Heart right ventricle (tissue), 16 donors: ENCODE measurements at regions not wholly inside any gene's neighbourhood (a gene's known extent, or its start where the extent isn't known, plus 50 kb on each side); places are given as distances from the start of the nearest gene placed in this dataset.

ENCODE experiments used
- ATAC-seq, 8 donors: fragments of 200-7000 bp; cut with Tn5 transposase; one replicate each; pipeline ENCODE4 v1.9.1; 2020; ENCODE audit warnings: mild to moderate bottlenecking in 8 of 8, moderate library complexity in 8 of 8, moderate number of reproducible peaks in 1 of 8
- DNase-seq, 2 donors: peaks; one replicate each; pipeline ENCODE4 v3.0.0-alpha.2; 2020
- H3K27ac ChIP-seq, 10 donors: fragments of 200-600 bp; sonication (generic) in 2 of 10; one replicate each; pipeline versions ENCODE4 v1.5.0 to v1.8.0; 2020 to 2022; ENCODE audit warnings: mild to moderate bottlenecking in 3 of 10
- H3K27me3 ChIP-seq, 7 donors: fragments of 200-600 bp; one replicate each; pipeline ENCODE4 v1.8.0; 2021 to 2022; ENCODE audit warnings: mild to moderate bottlenecking in 2 of 7
- H3K36me3 ChIP-seq, 9 donors: fragments of 200-600 bp; sonication (generic) in 1 of 9; one replicate each; pipeline versions ENCODE4 v1.5.0 to v1.8.0; 2020 to 2022; ENCODE audit warnings: mild to moderate bottlenecking in 2 of 9
- H3K4me1 ChIP-seq, 9 donors: fragments of 200-600 bp; sonication (generic) in 1 of 9; one replicate each; pipeline versions ENCODE4 v1.5.0 to v1.8.0; 2020 to 2022; ENCODE audit warnings: mild to moderate bottlenecking in 4 of 9
- H3K4me3 ChIP-seq, 10 donors: fragments of 200-600 bp; sonication (generic) in 2 of 10; one replicate each; pipeline versions ENCODE4 v1.5.0 to v1.8.0; 2020 to 2022; ENCODE audit warnings: mild to moderate bottlenecking in 7 of 10, moderate library complexity in 2 of 10
- H3K9me3 ChIP-seq, 11 donors: fragments of 200-600 bp in 10 of 11; sonication (generic) in 2 of 11; one replicate each; pipeline versions ENCODE4 v1.5.0 to v1.8.0; 2013 to 2022; ENCODE audit warnings: mild to moderate bottlenecking in 2 of 11, control low read depth in 1 of 11, moderate library complexity in 1 of 11
- CTCF ChIP-seq, 9 donors: fragments of 200-600 bp; sonication (generic) in 2 of 9; IDR thresholded peaks; one replicate each; pipeline versions ENCODE4 v1.5.0 to v1.8.0; 2021 to 2022; ENCODE audit warnings: antibody characterized with exemption in 9 of 9, mild to moderate bottlenecking in 5 of 9, moderate library complexity in 1 of 9
- WGBS, 2 donors: extraction: QIAGEN DNeasy Blood & Tissue Kit; methylation state at CpG; one replicate each; pipeline ENCODE4 v1.1.7; 2013; ENCODE audit warnings: inconsistent platforms in 1 of 2; 5-methylcytosine and 5-hydroxymethylcytosine counted together
- intact Hi-C, 10 donors: fragments of 100-400 bp; cut with DNase I; formaldehyde crosslinking; loops; one replicate each; pipeline versions ENCODE4 v1.11.1 to v1.14.2; 2022
- donor health status: Arrhythmogenic right ventricular cardiomyopathy.
- donor health status: ischemic (EF 13 %, LVEDD 7.1; RV severe dilation, severe dysfunction).
- donor health status: healthy with polysubstance abuse.
- donor health status: DM: no; HTN: yes; CAD: no.
- donor health status: DM: no; HTN: no; CAD: no.
- donor health status: ischemic (EF 25% LVEDD 6.9; RV normal size, moderate dysfunction).
- donor health status: ischemic (EF 25% LVEDD 5.7; RV mildly dilated, moderate dysfunction).
- donor health status: healthy.
- donor health status: DM: yes; HTN: yes; CAD: no.
- donor health status: Ischemic cardiomyopathy.
- donor health status: ischemic (EF 35%, LVEDD 5.7; RV mildly dilated, moderate dysfunction).
- donor health status: nonischemic (EF 11% LVEDD 7.7; RV severe dilation, severe dysfunction).
- donor health status: DM: yes; HTN: yes; CAD: no.
- donor health status: PGD.
- donor health status: ischemic (EF 29% LVEDD 5.4; RV normal size, mild dysfunction).
- donor health status: nonischemic (EF 23%, LVEDD 6.1; RV moderate dilation, normal function).

DNA sequence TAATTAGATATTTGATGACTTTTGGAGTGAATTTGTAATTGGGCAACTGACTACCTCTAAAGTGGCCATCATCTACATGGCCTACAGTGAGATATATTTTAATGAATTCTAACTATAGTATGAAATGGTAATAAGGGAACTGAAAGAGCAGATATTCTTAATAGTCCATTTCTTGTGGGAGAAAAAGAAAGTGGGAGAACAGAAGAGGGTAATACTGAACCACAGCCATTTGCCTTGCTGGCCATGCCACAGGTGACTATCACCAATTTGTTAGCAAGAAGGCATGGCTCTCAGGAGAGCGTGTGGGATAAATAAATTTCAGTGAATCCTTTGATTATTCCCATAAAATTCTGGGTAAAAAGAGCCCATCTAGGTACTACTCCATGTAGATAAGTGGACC is 1074.0 kb upstream of the MAP3K7 start:
- no peak overlapping the region for H3K4me3 ChIP-seq
- DNase-seq (no peak), ATAC-seq (no peak)
- 82% methylated on average over 1 of the region's 1 CpG for WGBS, 2 donors
- H3K9me3 ChIP-seq, result peaks cover 0 to 4% (median 0%) of the 10 kb centered on the region in 11 donors
- H3K36me3 ChIP-seq, result no peaks in the 10 kb centered on the region
- no peak overlapping the region for H3K27ac ChIP-seq
- intact Hi-C loops, result no loop called here
- TF ChIP-seq CTCF (IDR thresholded peaks at IDR 0.05), result no peak
- H3K27me3 ChIP-seq, result no peaks in the 10 kb centered on the region
- H3K4me1 ChIP-seq, result no peaks in the 10 kb centered on the region

GRCh38 chr6:91659891-91660290 is 1073.0 kb upstream of the MAP3K7 start:
- Histone ChIP-seq H3K27ac (no peak overlapping the region), H3K4me1 (peaks cover 0 to 2% (median 0%) of the 10 kb centered on the region in 9 donors), H3K9me3 (peaks cover 0 to 4% (median 0%) of the 10 kb centered on the region in 11 donors), H3K4me3 (no peak overlapping the region), H3K36me3 (no peaks in the 10 kb centered on the region), H3K27me3 (no peaks in the 10 kb centered on the region)
- intact Hi-C loops, result no loop called here
- ATAC-seq, result no peak
- 85 to 97% methylated on average over 1 of the region's 1 CpG for WGBS, 2 donors
- no peak for TF ChIP-seq CTCF (IDR thresholded peaks at IDR 0.05)
- DNase-seq, result no peak

- Histone ChIP-seq H3K27ac (no peak overlapping the region), H3K9me3 (no peaks in the 10 kb centered on the region), H3K36me3 (no peaks in the 10 kb centered on the region), H3K4me3 (peak overlapping the region in 2 of 10 donors; percentile 8 to 11), H3K4me1 (peaks cover 0 to 9% (median 0%) of the 10 kb centered on the region in 9 donors), H3K27me3 (no peaks in the 10 kb centered on the region)
- ATAC-seq, result no peak
- intact Hi-C loops, result no loop called here
- no peak for DNase-seq
- TF ChIP-seq CTCF (IDR thresholded peaks at IDR 0.05), result no peak
- WGBS, 2 donors, result 19 to 23% methylated on average over 6 of the region's 6 CpGs
Measured at GRCh38 chr6:91654793-91655192, 1067.9 kb upstream of the MAP3K7 start.

DNA sequence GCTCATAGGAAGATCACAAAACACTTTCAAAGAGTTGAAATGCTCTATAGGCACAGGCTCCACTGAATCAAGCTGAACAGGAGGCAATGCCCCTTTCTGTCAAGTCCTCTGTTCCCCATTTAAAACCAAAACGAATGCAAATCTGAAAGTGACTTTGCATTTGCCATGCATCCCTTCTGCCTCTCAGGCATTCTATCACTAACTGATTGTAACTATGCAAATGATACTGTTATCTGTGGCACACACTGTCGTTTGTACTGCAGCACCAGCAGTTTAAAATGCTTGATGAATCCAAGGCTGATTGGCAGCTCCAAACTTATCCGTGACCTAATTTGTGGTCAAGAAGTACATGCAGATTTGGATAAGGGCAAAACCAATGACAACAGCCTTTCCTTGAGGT is 1067.5 kb upstream of the MAP3K7 start:
- Histone ChIP-seq H3K4me1 (peaks cover 0 to 9% (median 0%) of the 10 kb centered on the region in 9 donors), H3K4me3 (peak overlapping the region in 2 of 10 donors; percentile 8 to 11)
- no peak for TF ChIP-seq CTCF (IDR thresholded peaks at IDR 0.05)

More for the DNA sequence above, 1067.5 kb upstream of the MAP3K7 start:
- no peaks in the 10 kb centered on the region for H3K27me3 ChIP-seq
- ATAC-seq (no peak), DNase-seq (no peak)
- no peak overlapping the region for H3K27ac ChIP-seq
- WGBS, 2 donors, result 6 to 14% methylated on average over 3 of the region's 3 CpGs
- intact Hi-C loops, result no loop called here
- no peaks in the 10 kb centered on the region for H3K36me3 ChIP-seq
- no peaks in the 10 kb centered on the region for H3K9me3 ChIP-seq
